WERI-Rb-1 (cell line): ENCODE measurements at regions not wholly inside any gene's neighbourhood (a gene's known extent, or its start where the extent isn't known, plus 50 kb on each side); places are given as distances from the start of the nearest gene placed in this dataset.

ENCODE experiments used
- DNase-seq: peaks from one replicate; pipeline ENCODE4 v3.0.0-alpha.2; 2020
- H3K27ac ChIP-seq: fragments of 250-450 bp; sonication (Bioruptor Pico); 2 replicates; pipeline ENCODE4 v1.5.1; 2020; ENCODE audit warnings: mild to moderate bottlenecking, moderate library complexity
- H3K27me3 ChIP-seq: fragments of 250-450 bp; sonication (Bioruptor Pico); 2 replicates; pipeline ENCODE4 v1.5.1; 2021; ENCODE audit warnings: mild to moderate bottlenecking, low read depth, moderate library complexity; ENCODE audit not compliant: insufficient read depth, severe bottlenecking
- H3K36me3 ChIP-seq: fragments of 250-450 bp; sonication (Bioruptor Pico); 2 replicates; pipeline ENCODE4 v1.5.1; 2020; ENCODE audit warnings: mild to moderate bottlenecking, moderate library complexity
- H3K4me3 ChIP-seq: 2 replicates; pipeline ENCODE4 v1.5.1; 2011; ENCODE audit warnings: low read depth, mild to moderate bottlenecking, control low read depth, low read length
- H3K9me3 ChIP-seq: fragments of 250-450 bp; sonication (Bioruptor Pico); 2 replicates; pipeline ENCODE4 v1.5.1; 2021; ENCODE audit warnings: mild to moderate bottlenecking, moderate library complexity; ENCODE audit not compliant: severe bottlenecking
- TF ChIP-seq, protein P1 (sequence below): IDR thresholded peaks from 2 replicates; pipeline ENCODE4 v1.5.1; 2011; ENCODE audit warnings: low read depth, mild to moderate bottlenecking, control low read depth, inconsistent platforms, low read length

GRCh38 chr10:117792214-117792613 is 249.7 kb downstream of the EMX2 start:
- no peak for DNase-seq
- TF ChIP-seq, protein P1, sequence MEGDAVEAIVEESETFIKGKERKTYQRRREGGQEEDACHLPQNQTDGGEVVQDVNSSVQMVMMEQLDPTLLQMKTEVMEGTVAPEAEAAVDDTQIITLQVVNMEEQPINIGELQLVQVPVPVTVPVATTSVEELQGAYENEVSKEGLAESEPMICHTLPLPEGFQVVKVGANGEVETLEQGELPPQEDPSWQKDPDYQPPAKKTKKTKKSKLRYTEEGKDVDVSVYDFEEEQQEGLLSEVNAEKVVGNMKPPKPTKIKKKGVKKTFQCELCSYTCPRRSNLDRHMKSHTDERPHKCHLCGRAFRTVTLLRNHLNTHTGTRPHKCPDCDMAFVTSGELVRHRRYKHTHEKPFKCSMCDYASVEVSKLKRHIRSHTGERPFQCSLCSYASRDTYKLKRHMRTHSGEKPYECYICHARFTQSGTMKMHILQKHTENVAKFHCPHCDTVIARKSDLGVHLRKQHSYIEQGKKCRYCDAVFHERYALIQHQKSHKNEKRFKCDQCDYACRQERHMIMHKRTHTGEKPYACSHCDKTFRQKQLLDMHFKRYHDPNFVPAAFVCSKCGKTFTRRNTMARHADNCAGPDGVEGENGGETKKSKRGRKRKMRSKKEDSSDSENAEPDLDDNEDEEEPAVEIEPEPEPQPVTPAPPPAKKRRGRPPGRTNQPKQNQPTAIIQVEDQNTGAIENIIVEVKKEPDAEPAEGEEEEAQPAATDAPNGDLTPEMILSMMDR = no peak
- Histone ChIP-seq H3K27ac (no peak overlapping the region), H3K36me3 (no peaks in the 10 kb centered on the region), H3K27me3 (no peaks in the 10 kb centered on the region), H3K4me3 (no peak overlapping the region), H3K9me3 (no peaks in the 10 kb centered on the region)

- Histone ChIP-seq H3K4me3 (no peak overlapping the region), H3K36me3 (no peaks in the 10 kb centered on the region), H3K27me3 (no peaks in the 10 kb centered on the region), H3K27ac (no peak overlapping the region), H3K9me3 (no peaks in the 10 kb centered on the region)
- TF ChIP-seq, protein P1 = no peak
- no peak for DNase-seq
Measured at GRCh38 chr10:117796130-117796745, 250.5 kb downstream of the RAB11FIP2 start.

- no peaks in the 10 kb centered on the region for H3K36me3 ChIP-seq
Measured at GRCh38 chr10:117797296-117797695, 249.4 kb downstream of the RAB11FIP2 start.

GRCh38 chr10:117801691-117802090 is 245.1 kb downstream of the RAB11FIP2 start:
- Histone ChIP-seq H3K4me3 (no peak overlapping the region), H3K36me3 (no peaks in the 10 kb centered on the region), H3K27ac (no peak overlapping the region), H3K9me3 (no peaks in the 10 kb centered on the region), H3K27me3 (no peaks in the 10 kb centered on the region)
- DNase-seq = no peak
- TF ChIP-seq, protein P1 = no peak

More at GRCh38 chr10:117797296-117797695, 249.4 kb downstream of the RAB11FIP2 start:
- TF ChIP-seq, protein P1 = no peak
- Histone ChIP-seq H3K9me3 (no peaks in the 10 kb centered on the region), H3K27ac (no peak overlapping the region), H3K4me3 (no peak overlapping the region), H3K27me3 (no peaks in the 10 kb centered on the region)
- DNase-seq = no peak

- H3K9me3 ChIP-seq = no peaks in the 10 kb centered on the region
- H3K36me3 ChIP-seq = no peaks in the 10 kb centered on the region
- no peaks in the 10 kb centered on the region for H3K27me3 ChIP-seq
- DNase-seq = no peak
- H3K27ac ChIP-seq = no peak overlapping the region
- H3K4me3 ChIP-seq = no peak overlapping the region
- TF ChIP-seq, protein P1 = no peak
Measured at GRCh38 chr10:117804470-117805011, 242.2 kb downstream of the RAB11FIP2 start.

- TF ChIP-seq, protein P1 = no peak
- DNase-seq = no peak
- Histone ChIP-seq H3K36me3 (no peaks in the 10 kb centered on the region), H3K4me3 (no peak overlapping the region), H3K27me3 (no peaks in the 10 kb centered on the region), H3K27ac (no peak overlapping the region), H3K9me3 (no peaks in the 10 kb centered on the region)
Measured at GRCh38 chr10:117805139-117805538, 241.6 kb downstream of the RAB11FIP2 start.
